H9 (cell line): ENCODE measurements at regions not wholly inside any gene's neighbourhood (a gene's known extent, or its start where the extent isn't known, plus 50 kb on each side); places are given as distances from the start of the nearest gene placed in this dataset.

Experiments used
- DNase-seq: peaks from one replicate; pipeline ENCODE4 v3.0.0-alpha.2; 2017
- H2AFZ ChIP-seq: one replicate; pipeline ENCODE4 v1.6.1; 2013; ENCODE audit warnings: mild to moderate bottlenecking, low read length, control low read depth, moderate library complexity
- H2AK5ac ChIP-seq: 2 replicates; pipeline ENCODE4 v1.6.1; 2013; ENCODE audit warnings: low read length, control low read depth, mixed read lengths; ENCODE audit not compliant: insufficient read length
- H2BK120ac ChIP-seq: one replicate; pipeline ENCODE4 v1.6.1; 2013; ENCODE audit warnings: low read depth, mild to moderate bottlenecking, low read length, control low read depth, inconsistent platforms; ENCODE audit not compliant: poor library complexity, severe bottlenecking
- H2BK12ac ChIP-seq: 2 replicates; pipeline ENCODE4 v1.6.1; 2013; ENCODE audit warnings: low read length, control low read depth, mixed read lengths, low read depth; ENCODE audit not compliant: insufficient read length
- H2BK15ac ChIP-seq: 2 replicates; pipeline ENCODE4 v1.6.1; 2013; ENCODE audit warnings: low read depth, low read length, control low read depth
- H2BK20ac ChIP-seq: one replicate; pipeline ENCODE4 v1.6.1; 2013; ENCODE audit warnings: low read depth, mild to moderate bottlenecking, low read length, control low read depth, inconsistent platforms; ENCODE audit not compliant: poor library complexity, severe bottlenecking
- H2BK5ac ChIP-seq: 2 replicates; pipeline ENCODE4 v1.6.1; 2013; ENCODE audit warnings: low read length, control low read depth, mixed read lengths; ENCODE audit not compliant: insufficient read length
- H3K14ac ChIP-seq: 2 replicates; pipeline ENCODE4 v1.6.1; 2013; ENCODE audit warnings: low read length, control low read depth; ENCODE audit not compliant: insufficient read depth
- H3K18ac ChIP-seq: 2 replicates; pipeline ENCODE4 v1.6.1; 2013; ENCODE audit warnings: low read depth, mild to moderate bottlenecking, mixed read lengths, low read length, control low read depth; ENCODE audit not compliant: insufficient read length
- H3K23ac ChIP-seq: 2 replicates; pipeline ENCODE4 v1.6.1; 2013; ENCODE audit warnings: low read length, control low read depth, mixed read lengths, low read depth; ENCODE audit not compliant: insufficient read length
- H3K23me2 ChIP-seq: 2 replicates; pipeline ENCODE4 v1.6.1; 2013; ENCODE audit warnings: low read depth, mild to moderate bottlenecking, mixed read lengths, low read length, control low read depth; ENCODE audit not compliant: insufficient read length, poor library complexity, severe bottlenecking
- H3K27ac ChIP-seq: 2 replicates; pipeline ENCODE4 v1.5.1; 2013; ENCODE audit warnings: low read length, control low read depth, mixed read lengths, low read depth; ENCODE audit not compliant: insufficient read length
- H3K27me3 ChIP-seq: 2 replicates; pipeline ENCODE4 v1.6.1; 2013; ENCODE audit warnings: low read length, control low read depth, inconsistent platforms; ENCODE audit not compliant: insufficient read depth
- H3K4ac ChIP-seq: 2 replicates; pipeline ENCODE4 v1.6.1; 2013; ENCODE audit warnings: low read depth, mild to moderate bottlenecking, control low read depth, inconsistent platforms, low read length, moderate library complexity
- H3K4me1 ChIP-seq: 2 replicates; pipeline ENCODE4 v1.6.1; 2013; ENCODE audit warnings: low read length, control low read depth, inconsistent platforms; ENCODE audit not compliant: insufficient read depth
- H3K4me2 ChIP-seq: 2 replicates; pipeline ENCODE4 v1.6.1; 2013; ENCODE audit warnings: low read length, control low read depth, mixed read lengths; ENCODE audit not compliant: insufficient read length, insufficient read depth
- H3K56ac ChIP-seq: 2 replicates; pipeline ENCODE4 v1.6.1; 2013; ENCODE audit warnings: low read depth, mild to moderate bottlenecking, mixed read lengths, low read length, control low read depth; ENCODE audit not compliant: insufficient read length
- H3K79me1 ChIP-seq: 2 replicates; pipeline ENCODE4 v1.6.1; 2013; ENCODE audit warnings: low read depth, mild to moderate bottlenecking, moderate library complexity, low read length, control low read depth, inconsistent platforms; ENCODE audit not compliant: insufficient read depth, poor library complexity, severe bottlenecking
- H3K79me2 ChIP-seq: 2 replicates; pipeline ENCODE4 v1.6.1; 2013; ENCODE audit warnings: low read length, control low read depth, inconsistent platforms; ENCODE audit not compliant: insufficient read depth
- H3K9ac ChIP-seq: 2 replicates; pipeline ENCODE4 v1.6.1; 2013; ENCODE audit warnings: low read length, control low read depth, mixed read lengths; ENCODE audit not compliant: insufficient read length; ENCODE audit errors: extremely low read depth
- H3K9me3 ChIP-seq: one replicate; pipeline ENCODE4 v1.6.1; 2013; ENCODE audit warnings: low read depth, low read length, inconsistent platforms; ENCODE audit not compliant: control insufficient read depth
- H3T11ph ChIP-seq: one replicate; pipeline ENCODE4 v1.6.1; 2013; ENCODE audit warnings: mild to moderate bottlenecking, low read length, control low read depth, inconsistent platforms
- H4K20me1 ChIP-seq: one replicate; pipeline ENCODE4 v1.6.1; 2013; ENCODE audit not compliant: control insufficient read depth, insufficient read length, insufficient read depth
- H4K5ac ChIP-seq: 2 replicates; pipeline ENCODE4 v1.6.1; 2013; ENCODE audit warnings: low read depth, mild to moderate bottlenecking, mixed read lengths, low read length, control low read depth; ENCODE audit not compliant: insufficient read length
- H4K8ac ChIP-seq: replicated peaks from 2 replicates; pipeline ENCODE4 v1.6.1; 2013; ENCODE audit warnings: low read length, control low read depth, mixed read lengths, low read depth; ENCODE audit not compliant: insufficient read length
- H4K91ac ChIP-seq: 2 replicates; pipeline ENCODE4 v1.6.1; 2013; ENCODE audit warnings: low read depth, mild to moderate bottlenecking, moderate library complexity, mixed read lengths, low read length, control low read depth; ENCODE audit not compliant: insufficient read length
- H3K27ac Mint-ChIP-seq, 3 experiments: 2 replicates in 2 of 3; 3 replicates in 1 of 3; pipeline ENCODE4 v1.8.0; 2020 to 2021; ENCODE audit warnings: mixed read lengths in 3 of 3, mild to moderate bottlenecking in 1 of 3, moderate library complexity in 1 of 3
- H3K27me3 Mint-ChIP-seq: 2 replicates; pipeline ENCODE4 v1.8.0; 2021; ENCODE audit warnings: low read depth, mild to moderate bottlenecking, moderate library complexity, mixed read lengths
- H3K36me3 Mint-ChIP-seq, 3 experiments: 2 replicates in 2 of 3; 3 replicates in 1 of 3; pipeline ENCODE4 v1.8.0; 2020 to 2021; ENCODE audit warnings: low read depth in 3 of 3, mixed read lengths in 3 of 3; ENCODE audit not compliant: insufficient read depth in 1 of 3
- H3K4me1 Mint-ChIP-seq, 2 experiments: 2 replicates each; pipeline ENCODE4 v1.8.0; 2020; ENCODE audit warnings: mixed read lengths in 2 of 2
- H3K4me3 Mint-ChIP-seq, 2 experiments: 2 replicates in 1 of 2; 3 replicates in 1 of 2; pipeline ENCODE4 v1.8.0; 2020 to 2021; ENCODE audit warnings: mild to moderate bottlenecking in 2 of 2, mixed read lengths in 2 of 2, moderate library complexity in 1 of 2
- H3K9me3 Mint-ChIP-seq, 2 experiments: 2 replicates in 1 of 2; 3 replicates in 1 of 2; pipeline ENCODE4 v1.8.0; 2020; ENCODE audit warnings: mild to moderate bottlenecking in 2 of 2, mixed read lengths in 2 of 2, moderate library complexity in 1 of 2
- WGBS: extraction: QIAGEN DNeasy Blood & Tissue Kit; methylation state at CpG from one replicate; pipeline ENCODE4 v1.1.7; 2013; ENCODE audit warnings: missing lambda C conversion rate, low lambda C conversion rate, mixed read lengths; ENCODE audit not compliant: insufficient read length; ENCODE audit errors: extremely low coverage; 5-methylcytosine and 5-hydroxymethylcytosine counted together
- TF ChIP-seq, protein P1 (sequence below): fragments of 200-600 bp; sonication (generic); conservative IDR thresholded peaks from 3 replicates; pipeline ENCODE4 v1.8.0; 2021; ENCODE audit warnings: antibody characterized with exemption, mild to moderate bottlenecking

DNA sequence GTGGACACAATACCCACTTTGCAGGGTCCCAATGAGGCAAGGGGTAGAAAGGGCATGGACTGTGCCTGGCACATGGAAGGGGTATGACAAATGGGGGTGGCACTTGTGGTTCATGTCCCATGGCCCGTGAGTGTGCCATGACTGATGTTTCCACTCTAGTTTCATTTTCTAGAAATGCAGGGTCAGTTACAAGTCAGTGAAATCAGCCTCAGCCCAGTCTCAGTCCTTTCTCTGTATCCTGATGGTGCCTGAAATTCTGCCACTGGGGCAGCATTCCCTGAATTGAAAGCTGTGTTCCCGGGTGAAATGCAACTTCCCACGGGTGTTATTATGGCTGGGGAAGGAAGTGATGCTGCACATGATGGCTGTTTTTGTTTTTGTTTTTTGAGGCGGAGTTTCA lies 110.8 kb upstream of the ZBTB40 start:
- H3K4me2 ChIP-seq, result no peak overlapping the region
- no peaks in the 10 kb centered on the region for H3K4me1 ChIP-seq
- H3K23me2 ChIP-seq, result no peaks in the 10 kb centered on the region
- WGBS, result no CpG with 5 or more reads among the region's 4 CpGs
- H2AFZ ChIP-seq, result no peak overlapping the region
- H2AK5ac ChIP-seq, result no peak overlapping the region
- H2BK5ac ChIP-seq, result no peak overlapping the region
- no peak overlapping the region for H4K5ac ChIP-seq
- H3K4me1 Mint-ChIP-seq, result peaks cover 10 to 17% of the 10 kb centered on the region in 2 experiments
- no peak overlapping the region for H2BK20ac ChIP-seq
- no peak overlapping the region for H3K14ac ChIP-seq
- H3K79me1 ChIP-seq, result no peaks in the 10 kb centered on the region
- no peak overlapping the region for H3K23ac ChIP-seq
- no peaks in the 10 kb centered on the region for H3K9me3 ChIP-seq
- no peak overlapping the region for H3K27ac ChIP-seq
- H3K9me3 Mint-ChIP-seq, result no peaks in the 10 kb centered on the region
- no peaks in the 10 kb centered on the region; a peak in 1 of 7 replicates for H3K36me3 Mint-ChIP-seq
- no peaks in the 10 kb centered on the region for H3K79me2 ChIP-seq
- TF ChIP-seq, protein P1, sequence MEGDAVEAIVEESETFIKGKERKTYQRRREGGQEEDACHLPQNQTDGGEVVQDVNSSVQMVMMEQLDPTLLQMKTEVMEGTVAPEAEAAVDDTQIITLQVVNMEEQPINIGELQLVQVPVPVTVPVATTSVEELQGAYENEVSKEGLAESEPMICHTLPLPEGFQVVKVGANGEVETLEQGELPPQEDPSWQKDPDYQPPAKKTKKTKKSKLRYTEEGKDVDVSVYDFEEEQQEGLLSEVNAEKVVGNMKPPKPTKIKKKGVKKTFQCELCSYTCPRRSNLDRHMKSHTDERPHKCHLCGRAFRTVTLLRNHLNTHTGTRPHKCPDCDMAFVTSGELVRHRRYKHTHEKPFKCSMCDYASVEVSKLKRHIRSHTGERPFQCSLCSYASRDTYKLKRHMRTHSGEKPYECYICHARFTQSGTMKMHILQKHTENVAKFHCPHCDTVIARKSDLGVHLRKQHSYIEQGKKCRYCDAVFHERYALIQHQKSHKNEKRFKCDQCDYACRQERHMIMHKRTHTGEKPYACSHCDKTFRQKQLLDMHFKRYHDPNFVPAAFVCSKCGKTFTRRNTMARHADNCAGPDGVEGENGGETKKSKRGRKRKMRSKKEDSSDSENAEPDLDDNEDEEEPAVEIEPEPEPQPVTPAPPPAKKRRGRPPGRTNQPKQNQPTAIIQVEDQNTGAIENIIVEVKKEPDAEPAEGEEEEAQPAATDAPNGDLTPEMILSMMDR, result no peak
- no peak overlapping the region for H4K91ac ChIP-seq
- H2BK120ac ChIP-seq, result no peak overlapping the region
- H3K9ac ChIP-seq, result no peak overlapping the region
- H3K27me3 Mint-ChIP-seq, result peaks cover 15% of the 10 kb centered on the region
- no peak overlapping the region for H3K18ac ChIP-seq
- H2BK15ac ChIP-seq, result no peak overlapping the region
- no peaks in the 10 kb centered on the region for H4K20me1 ChIP-seq
- no peaks in the 10 kb centered on the region for H3K27me3 ChIP-seq
- H4K8ac ChIP-seq, result no peak overlapping the region
- H3K4me3 Mint-ChIP-seq, result no peak overlapping the region
- no peak for DNase-seq
- H2BK12ac ChIP-seq, result no peak overlapping the region
- H3T11ph ChIP-seq, result no peak overlapping the region
- no peak overlapping the region for H3K56ac ChIP-seq
- H3K4ac ChIP-seq, result no peak overlapping the region
- no peak overlapping the region for H3K27ac Mint-ChIP-seq
